Uterus (tissue), 3 donors: ENCODE measurements at regions not wholly inside any gene's neighbourhood (a gene's known extent, or its start where the extent isn't known, plus 50 kb on each side); places are given as distances from the start of the nearest gene placed in this dataset.
"Not testable (repeated sequence)": the region's sequence is repeated elsewhere in the genome, so short reads cannot be mapped to it uniquely, and the experiment has no call there.

Source experiments
- DNase-seq, 2 donors: peaks; one replicate each; pipeline ENCODE4 v3.0.0-alpha.2; 2019 to 2020
- H3K27ac ChIP-seq, 2 donors: fragments of 200-600 bp; sonication (generic); 1 replicate in 1 of 2; 2 replicates in 1 of 2; pipeline ENCODE4 v1.5.1; 2016 to 2018
- H3K27me3 ChIP-seq, 2 donors: fragments of 200-600 bp; sonication (generic); one replicate each; pipeline ENCODE4 v1.5.1; 2018 to 2019; ENCODE audit warnings: control low read depth in 1 of 2
- H3K36me3 ChIP-seq, 2 donors: fragments of 200-600 bp; sonication (generic); one replicate each; pipeline ENCODE4 v1.5.1; 2019; ENCODE audit warnings: control low read depth in 1 of 2
- H3K4me1 ChIP-seq, 2 donors: fragments of 200-600 bp; sonication (generic); one replicate each; pipeline ENCODE4 v1.5.1; 2018 to 2019; ENCODE audit warnings: control low read depth in 1 of 2
- H3K4me3 ChIP-seq, 2 donors: fragments of 200-600 bp; sonication (generic); 1 replicate in 1 of 2; 2 replicates in 1 of 2; pipeline ENCODE4 v1.5.1; 2018 to 2019; ENCODE audit warnings: mild to moderate bottlenecking in 1 of 2
- H3K9me3 ChIP-seq, 2 donors: fragments of 200-600 bp; sonication (generic); one replicate each; pipeline ENCODE4 v1.5.1; 2019; ENCODE audit warnings: control low read depth in 1 of 2
- CTCF ChIP-seq, 4 experiments: fragments of 200-600 bp in 2 of 4; fragments of 450-650 bp in 2 of 4; sonication (generic) in 2 of 4; IDR thresholded peaks; one replicate each; pipeline ENCODE4 v1.5.1; 2016 to 2019; ENCODE audit warnings: antibody characterized with exemption in 4 of 4, mild to moderate bottlenecking in 2 of 4, moderate library complexity in 1 of 4
- POLR2A ChIP-seq, 2 donors: fragments of 450-650 bp; IDR thresholded peaks; one replicate each; pipeline ENCODE4 v1.6.1; 2016; ENCODE audit warnings: antibody characterized with exemption in 2 of 2, mild to moderate bottlenecking in 1 of 2, moderate library complexity in 1 of 2
- intact Hi-C: fragments of 100-400 bp; cut with DNase I; formaldehyde crosslinking; loops from one replicate; pipeline ENCODE4 v1.15.1; 2023; ENCODE audit warnings: low total_unique reads
- donor health status: DM: yes; HTN: yes; CAD: no.

- H3K36me3 ChIP-seq: no peaks in the 10 kb centered on the region
- no peak overlapping the region for H3K27ac ChIP-seq
- no peaks in the 10 kb centered on the region for H3K27me3 ChIP-seq
- intact Hi-C loops: no loop called here
- DNase-seq: no peak
- H3K9me3 ChIP-seq: no peaks in the 10 kb centered on the region
- TF ChIP-seq POLR2A (IDR thresholded peaks at IDR 0.05) (no peak), CTCF (IDR thresholded peaks at IDR 0.05) (no peak)
- H3K4me1 ChIP-seq: no peaks in the 10 kb centered on the region
- no peak overlapping the region for H3K4me3 ChIP-seq
Measured at GRCh38 chr22:49344161-49344560, 483.5 kb downstream of the BRD1 start.

GRCh38 chr22:49340406-49340805, 487.3 kb downstream of the BRD1 start:
- Histone ChIP-seq H3K27ac (no peak overlapping the region), H3K9me3 (no peaks in the 10 kb centered on the region), H3K4me1 (no peaks in the 10 kb centered on the region), H3K27me3 (no peaks in the 10 kb centered on the region), H3K4me3 (no peak overlapping the region), H3K36me3 (no peaks in the 10 kb centered on the region)
- no peak for DNase-seq
- no peak for TF ChIP-seq CTCF (IDR thresholded peaks at IDR 0.05)
- TF ChIP-seq POLR2A (IDR thresholded peaks at IDR 0.05): no peak
- intact Hi-C loops: no loop called here

GRCh38 chr22:49336483-49336882, 491.2 kb downstream of the BRD1 start:
- H3K27ac ChIP-seq, H3K36me3 ChIP-seq, H3K4me1 ChIP-seq, DNase-seq, H3K4me3 ChIP-seq, H3K27me3 ChIP-seq, H3K9me3 ChIP-seq, intact Hi-C loops: not testable (repeated sequence)

- H3K27ac ChIP-seq: no peak overlapping the region
- no peak overlapping the region for H3K4me3 ChIP-seq
- intact Hi-C loops: no loop called here
- H3K27me3 ChIP-seq: no peaks in the 10 kb centered on the region
- no peaks in the 10 kb centered on the region for H3K9me3 ChIP-seq
- H3K36me3 ChIP-seq: no peaks in the 10 kb centered on the region
- DNase-seq: no peak
- TF ChIP-seq CTCF (IDR thresholded peaks at IDR 0.05) (no peak), POLR2A (IDR thresholded peaks at IDR 0.05) (no peak)
- H3K4me1 ChIP-seq: no peaks in the 10 kb centered on the region
Measured at GRCh38 chr22:49334976-49335375, 492.7 kb downstream of the BRD1 start.

- Histone ChIP-seq H3K36me3 (no peaks in the 10 kb centered on the region), H3K4me1 (no peaks in the 10 kb centered on the region), H3K9me3 (no peaks in the 10 kb centered on the region), H3K4me3 (no peak overlapping the region), H3K27me3 (no peaks in the 10 kb centered on the region), H3K27ac (no peak overlapping the region)
- intact Hi-C loops: no loop called here
- DNase-seq: no peak
- no peak for TF ChIP-seq CTCF (IDR thresholded peaks at IDR 0.05)
- TF ChIP-seq POLR2A (IDR thresholded peaks at IDR 0.05): no peak
Measured at GRCh38 chr22:49334449-49334789, 493.3 kb downstream of the BRD1 start.

GRCh38 chr22:49333206-49333605, 494.5 kb downstream of the BRD1 start:
- no peak for DNase-seq
- peaks cover 0 to 2% of the 10 kb centered on the region in 2 donors for H3K9me3 ChIP-seq
- intact Hi-C loops: no loop called here

More at GRCh38 chr22:49333206-49333605, 494.5 kb downstream of the BRD1 start:
- Histone ChIP-seq H3K36me3 (no peaks in the 10 kb centered on the region), H3K27me3 (no peaks in the 10 kb centered on the region), H3K4me1 (no peaks in the 10 kb centered on the region), H3K4me3 (no peak overlapping the region), H3K27ac (no peak overlapping the region)
- TF ChIP-seq CTCF (IDR thresholded peaks at IDR 0.05) (no peak), POLR2A (IDR thresholded peaks at IDR 0.05) (no peak)
